HG03097 (cell line): ENCODE measurements at regions not wholly inside any gene's neighbourhood (a gene's known extent, or its start where the extent isn't known, plus 50 kb on each side); places are given as distances from the start of the nearest gene placed in this dataset.

Experiments used
- ATAC-seq: cut with Tn5 transposase; IDR thresholded peaks from one replicate; pipeline ENCODE4 v1.9.1; 2021; ENCODE audit not compliant: unreplicated experiment, low FRiP score

- ATAC-seq = no peak
Observed at GRCh38 chr3:80113331-80113730, 345.5 kb upstream of the ROBO1 start.

- no peak for ATAC-seq
Observed at GRCh38 chr3:80099559-80100066, 331.8 kb upstream of the ROBO1 start.

GRCh38 chr3:80097674-80098073 lies 329.9 kb upstream of the ROBO1 start:
- no peak for ATAC-seq

DNA sequence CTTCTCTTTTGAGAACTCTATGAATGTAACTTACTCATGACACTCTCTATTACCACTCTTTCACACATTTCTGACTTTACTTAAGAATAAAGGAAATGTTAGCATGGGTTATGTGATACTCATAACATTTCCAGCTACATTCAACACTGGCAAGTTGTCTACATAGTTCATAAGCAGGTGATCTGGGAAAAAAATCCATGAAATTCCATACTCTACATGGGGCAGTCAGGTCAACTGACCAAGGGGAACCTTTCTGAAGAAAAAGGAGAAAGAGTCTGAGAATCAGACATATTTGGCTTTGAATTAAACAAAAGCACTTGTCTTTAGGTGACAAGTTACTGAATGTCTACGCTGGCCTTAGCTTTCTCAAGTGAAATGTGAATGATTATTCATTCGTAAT lies 329.1 kb upstream of the ROBO1 start:
- ATAC-seq = no peak

GRCh38 chr3:80094589-80094988 lies 326.8 kb upstream of the ROBO1 start:
- no peak for ATAC-seq

- ATAC-seq = no peak
Observed at GRCh38 chr3:80087767-80088166, 320.0 kb upstream of the ROBO1 start.

DNA sequence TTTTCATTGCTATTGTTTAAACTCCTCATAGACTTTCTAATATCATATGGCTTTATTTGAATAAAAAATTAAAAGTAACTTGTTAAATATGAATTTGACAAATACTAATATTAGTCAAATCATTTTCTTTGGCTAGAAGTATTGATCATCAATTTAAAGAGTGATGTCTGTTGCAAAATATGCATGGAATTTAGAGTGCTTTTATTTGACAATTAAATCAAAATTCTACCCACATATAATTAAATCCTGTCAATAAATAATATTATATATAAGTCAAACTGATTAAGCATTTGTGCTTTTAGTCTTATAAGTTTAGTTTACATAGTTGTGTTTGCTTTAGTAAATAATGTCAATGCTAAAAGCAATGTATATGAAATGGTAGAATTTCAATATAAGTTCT lies 318.6 kb upstream of the ROBO1 start:
- no peak for ATAC-seq

GRCh38 chr3:80079886-80080285 lies 312.1 kb upstream of the ROBO1 start:
- no peak for ATAC-seq

DNA sequence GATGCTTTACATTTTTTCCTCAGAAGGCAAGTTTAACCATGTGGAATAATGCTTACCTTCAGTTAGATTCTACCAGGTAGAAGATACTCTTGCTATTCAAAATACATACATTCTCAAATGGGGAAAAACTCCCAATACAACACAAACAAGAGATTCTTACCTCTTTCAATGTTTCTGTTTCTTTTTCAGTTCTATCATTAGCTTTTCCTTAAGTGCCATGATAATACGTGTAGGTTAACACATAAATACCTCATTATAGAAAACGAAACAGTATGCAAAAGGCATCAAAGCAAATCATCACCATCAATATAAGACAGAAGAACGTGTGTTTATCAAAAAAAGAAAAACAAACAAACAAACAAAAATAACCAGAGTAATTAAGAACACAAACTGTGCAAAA lies 300.7 kb upstream of the ROBO1 start:
- ATAC-seq = no peak

DNA sequence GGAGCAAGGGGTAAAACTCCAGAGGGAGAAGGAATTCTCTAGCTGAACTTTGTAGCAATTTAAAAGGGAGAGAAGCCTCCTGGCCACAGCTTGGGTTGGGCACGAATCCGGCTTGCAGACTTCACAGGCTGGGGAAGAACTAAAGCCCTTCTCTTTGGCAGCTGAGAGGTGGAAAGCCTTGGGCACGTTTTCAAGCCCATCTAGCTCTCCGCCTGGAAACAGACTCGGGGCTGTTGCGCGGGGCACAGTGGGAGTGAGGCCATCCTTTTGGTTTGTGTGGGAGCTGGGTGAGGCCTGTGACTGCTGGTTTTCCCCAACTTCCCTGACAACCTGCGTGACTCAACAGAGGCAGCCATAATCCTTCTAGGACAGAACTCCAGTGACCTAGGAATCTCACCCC lies 295.7 kb upstream of the ROBO1 start:
- ATAC-seq = no peak

DNA sequence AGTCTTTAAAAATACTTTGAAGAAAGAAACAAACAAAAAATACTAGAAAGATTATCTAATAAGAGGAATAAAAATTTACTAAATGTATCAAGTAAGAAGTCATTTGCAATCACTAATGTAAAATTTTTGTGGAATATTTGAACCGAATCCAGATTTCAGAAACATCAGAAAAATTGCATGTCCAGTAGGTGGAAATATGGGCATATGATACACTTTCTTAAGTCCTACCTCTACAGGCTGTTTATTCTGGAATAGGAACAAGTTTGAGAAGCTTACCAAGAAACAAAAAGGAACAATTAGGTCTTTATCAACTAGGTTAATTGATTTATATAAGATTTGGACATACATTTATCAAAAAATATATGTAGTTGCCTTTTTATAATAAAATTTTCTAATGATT lies 292.9 kb upstream of the ROBO1 start:
- no peak for ATAC-seq

GRCh38 chr3:80055306-80055705 lies 287.5 kb upstream of the ROBO1 start:
- no peak for ATAC-seq

DNA sequence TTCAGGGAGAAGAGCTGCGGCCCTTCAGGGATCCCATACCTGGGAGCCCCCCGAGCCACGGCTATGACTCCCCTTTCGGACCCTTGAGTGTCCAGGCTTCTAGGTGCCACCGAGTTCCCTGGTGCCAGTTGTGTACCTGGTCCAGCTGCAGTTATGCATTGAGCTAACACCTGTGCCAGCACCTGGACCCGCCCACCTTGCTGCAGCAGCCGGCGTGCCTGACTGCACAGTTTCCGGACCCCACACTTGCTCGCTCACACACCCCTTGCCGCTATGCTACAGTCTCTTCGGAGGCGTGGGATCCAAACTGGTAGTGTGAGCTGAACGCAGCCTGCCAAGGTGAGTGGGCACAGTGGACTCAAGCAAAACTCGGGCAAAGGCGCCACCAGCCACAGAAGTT lies 284.5 kb upstream of the ROBO1 start:
- ATAC-seq = no peak

- ATAC-seq = no peak
Observed at GRCh38 chr3:80051602-80051962, 283.8 kb upstream of the ROBO1 start.

- no peak for ATAC-seq
Observed at GRCh38 chr3:80050826-80051601, 283.2 kb upstream of the ROBO1 start.

DNA sequence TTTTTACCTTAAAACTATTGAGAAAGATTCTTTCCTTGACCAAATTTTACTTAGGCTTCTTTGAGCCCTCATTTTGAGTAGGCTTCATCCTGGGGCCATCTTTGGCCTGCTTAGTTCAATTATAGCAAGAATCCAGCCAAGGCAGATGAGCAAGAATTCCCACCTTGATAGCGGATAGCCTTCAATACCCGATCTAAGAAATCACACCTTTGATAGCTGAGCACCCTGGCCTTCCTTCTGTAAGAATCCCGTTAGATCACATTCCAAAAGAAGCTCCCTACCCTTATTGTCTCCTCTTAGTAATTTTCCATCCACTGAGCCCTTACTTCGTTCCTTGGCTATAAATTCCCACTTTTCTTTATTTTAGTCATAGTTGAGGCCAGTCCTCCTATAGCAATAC lies 275.4 kb upstream of the ROBO1 start:
- no peak for ATAC-seq

GRCh38 chr3:80040067-80040466 lies 272.3 kb upstream of the ROBO1 start:
- no peak for ATAC-seq

GRCh38 chr3:80036176-80036575 lies 268.4 kb upstream of the ROBO1 start:
- no peak for ATAC-seq

GRCh38 chr3:80035021-80035420 lies 267.2 kb upstream of the ROBO1 start:
- no peak for ATAC-seq

- no peak for ATAC-seq
Observed at GRCh38 chr3:80023010-80023409, 255.2 kb upstream of the ROBO1 start.

DNA sequence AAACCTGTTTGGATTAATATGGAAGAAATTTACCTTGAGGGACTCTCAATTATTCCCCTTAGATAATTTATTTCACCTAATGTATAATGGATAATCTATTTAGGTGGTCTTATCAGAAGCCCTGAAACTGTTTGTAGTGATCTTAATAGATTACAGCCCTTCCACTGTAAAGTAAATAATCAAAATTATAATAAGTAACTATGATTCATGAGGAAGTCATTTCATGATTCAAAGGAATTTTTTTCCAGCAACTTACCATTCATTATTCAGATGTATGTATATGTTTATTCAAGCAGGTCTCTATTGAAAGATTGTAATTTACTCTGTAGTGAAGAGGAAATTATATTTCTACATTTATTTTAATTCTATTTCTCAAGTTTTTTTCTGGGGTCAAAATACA lies 250.6 kb upstream of the ROBO1 start:
- ATAC-seq = no peak

- no peak for ATAC-seq
Observed at GRCh38 chr3:80017369-80017768, 249.6 kb upstream of the ROBO1 start.

DNA sequence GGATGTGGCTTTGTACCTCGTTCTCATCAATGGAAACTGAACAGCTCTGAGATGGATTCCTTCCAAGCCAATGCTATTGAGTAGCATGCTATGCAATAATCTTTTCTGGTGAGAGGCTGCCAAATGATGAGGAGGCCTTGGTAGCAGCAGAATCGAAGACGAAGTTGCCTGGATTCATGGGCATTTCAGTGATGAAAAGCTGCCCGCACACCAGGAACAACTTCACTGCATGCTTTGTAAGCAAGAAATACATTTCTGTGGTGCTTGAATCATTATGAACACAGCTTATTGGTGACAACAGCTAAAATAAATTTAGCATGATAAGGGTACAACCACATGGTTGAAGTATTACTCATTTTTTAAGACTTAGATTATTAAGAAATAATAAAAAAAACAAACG lies 246.8 kb upstream of the ROBO1 start:
- no peak for ATAC-seq
